HG03558 (cell line): ENCODE measurements at regions not wholly inside any gene's neighbourhood (a gene's known extent, or its start where the extent isn't known, plus 50 kb on each side); places are given as distances from the start of the nearest gene placed in this dataset.

ENCODE experiments used
- ATAC-seq: cut with Tn5 transposase; IDR thresholded peaks from one replicate; pipeline ENCODE4 v1.9.1; 2021; ENCODE audit warnings: moderate number of reproducible peaks; ENCODE audit not compliant: unreplicated experiment; ENCODE audit errors: extremely low read depth

DNA sequence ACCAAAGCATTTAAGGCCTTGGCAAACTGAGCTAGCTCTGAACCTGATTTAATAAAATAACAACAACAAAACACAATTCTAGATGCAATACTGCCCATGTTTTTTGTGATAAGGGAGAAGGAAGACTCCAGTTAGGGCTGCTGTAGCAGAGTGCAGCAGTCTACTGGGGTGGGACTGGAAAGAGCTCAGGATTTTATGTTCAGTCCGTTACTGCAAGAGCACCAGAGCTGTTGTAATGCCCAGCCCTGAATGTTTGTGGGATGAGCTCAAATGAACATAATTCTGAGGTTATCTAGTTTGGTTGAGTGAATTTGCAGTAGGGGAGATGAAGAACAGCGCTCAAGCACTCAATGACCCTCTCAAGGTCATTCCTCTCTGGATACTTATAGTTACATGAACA lies 743.8 kb downstream of the FAT4 start:
- ATAC-seq, result no peak

DNA sequence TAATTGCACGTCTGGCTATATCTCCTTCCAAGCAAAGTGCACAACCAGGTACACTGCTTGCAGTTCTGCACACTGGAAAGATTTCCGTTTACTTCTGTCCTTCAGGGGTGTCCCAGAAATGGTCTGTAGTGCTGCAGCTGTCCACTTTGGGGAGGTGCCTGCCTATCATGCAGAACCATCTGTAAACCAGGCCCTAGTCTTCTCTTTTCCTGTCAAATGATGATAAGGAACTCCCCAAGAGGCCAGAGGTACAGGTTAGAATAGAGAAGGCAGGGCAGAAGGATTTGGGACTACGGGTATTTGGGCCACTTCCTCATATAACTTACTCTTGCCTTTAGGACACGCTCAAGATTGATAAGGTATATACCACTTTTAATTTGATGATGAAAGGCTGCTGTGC lies 746.9 kb downstream of the FAT4 start:
- ATAC-seq, result no peak

DNA sequence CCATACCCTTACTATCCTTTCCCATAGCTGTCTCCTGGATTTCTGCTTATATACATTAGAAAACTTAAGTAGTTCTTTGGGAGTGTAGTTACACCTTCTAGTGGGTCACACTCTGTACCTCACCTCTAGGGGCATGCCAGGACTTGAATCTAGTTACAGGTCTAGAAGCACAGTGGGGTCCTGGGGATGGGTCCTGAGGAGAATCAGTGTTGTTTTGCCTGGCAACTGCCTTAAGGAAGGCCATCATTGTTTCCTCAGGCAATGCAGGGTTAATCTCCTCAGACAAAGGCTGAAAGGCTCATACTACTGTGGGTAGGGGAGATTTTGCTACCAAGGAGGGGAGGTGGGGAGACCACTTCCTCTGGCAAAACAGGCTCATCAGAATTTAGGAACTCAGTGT lies 750.3 kb downstream of the FAT4 start:
- ATAC-seq, result no peak

DNA sequence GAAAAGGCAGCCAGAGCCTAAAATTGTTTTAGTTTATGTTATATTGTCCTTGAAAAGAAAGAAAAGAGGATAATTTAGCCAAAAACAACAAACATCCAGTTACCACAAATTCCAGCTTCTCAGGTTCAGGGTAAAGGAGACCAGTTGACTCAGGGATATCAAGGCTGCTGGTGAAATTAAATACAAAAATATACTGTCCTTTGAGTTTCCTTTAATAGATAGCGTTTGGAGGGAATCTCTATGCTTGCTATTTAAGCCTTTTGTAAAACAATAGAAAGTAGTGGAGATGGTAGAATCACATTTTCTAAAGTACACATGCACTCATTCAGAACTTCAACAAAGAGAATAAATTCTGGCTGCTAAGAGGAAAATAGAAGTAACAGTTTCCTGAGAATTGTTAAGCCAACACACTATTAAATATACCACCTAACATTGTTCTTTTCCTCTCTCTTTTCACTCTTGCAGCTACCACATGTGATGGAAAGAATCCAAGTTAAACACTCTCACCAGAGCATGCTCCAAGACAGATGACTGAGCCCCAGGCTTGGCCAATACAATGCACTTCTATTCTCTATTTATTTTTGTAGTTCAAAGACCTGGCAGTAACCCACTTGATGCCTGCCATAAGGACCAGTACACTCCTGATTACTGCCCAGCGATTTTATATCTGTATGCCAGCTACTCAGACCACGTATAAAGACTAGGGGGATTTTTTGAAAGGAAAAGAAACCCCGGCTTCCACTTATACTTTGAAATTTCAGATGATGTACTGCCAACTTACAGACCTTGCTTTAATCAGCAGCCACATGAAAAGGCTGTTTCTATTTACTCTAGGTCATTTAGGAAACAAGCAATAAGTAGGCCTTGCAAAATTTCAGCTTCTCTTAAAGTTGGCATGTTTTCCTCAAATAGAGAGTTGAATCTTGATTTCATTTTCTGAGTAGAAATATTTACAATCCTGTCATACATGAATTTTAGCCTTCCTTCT lies 756.9 kb downstream of the FAT4 start:
- ATAC-seq, result no peak

DNA sequence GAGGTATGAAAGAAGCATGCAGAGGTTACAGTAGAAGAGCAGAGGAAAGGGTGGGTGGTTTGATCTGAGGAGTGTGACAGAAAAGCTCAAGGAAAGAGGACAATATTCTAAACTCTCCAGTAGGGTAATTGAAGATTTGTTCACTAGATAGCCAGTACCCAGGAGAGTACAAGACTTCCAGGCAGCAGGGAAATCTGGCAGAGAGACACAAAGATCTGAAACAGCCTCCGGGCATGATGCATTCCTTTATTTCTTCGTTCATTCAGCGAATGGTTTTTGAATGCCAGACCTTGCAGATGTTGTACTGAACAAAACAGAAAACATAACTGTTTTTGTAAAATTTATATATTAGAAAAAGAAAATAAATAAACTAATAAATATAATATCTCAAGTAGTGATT lies 766.6 kb downstream of the FAT4 start:
- no peak for ATAC-seq

DNA sequence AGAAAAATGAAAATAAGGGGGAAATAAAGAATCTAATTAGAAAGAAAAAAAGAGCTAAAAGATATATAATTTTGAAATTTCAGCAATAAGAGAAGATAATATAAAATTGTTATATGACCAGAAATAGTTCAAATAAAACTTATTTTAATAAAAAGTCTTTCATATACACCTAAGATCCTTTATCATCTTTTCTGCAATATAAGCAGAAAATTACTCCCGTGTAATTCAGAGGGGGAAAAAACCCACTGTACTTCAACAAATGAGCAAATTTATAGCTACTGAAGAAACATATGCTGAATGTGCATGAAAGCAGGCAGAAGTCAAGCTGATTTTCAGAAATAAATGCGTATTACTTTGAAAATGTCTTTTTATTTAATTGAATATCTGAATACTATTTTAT lies 771.3 kb downstream of the FAT4 start:
- no peak for ATAC-seq

DNA sequence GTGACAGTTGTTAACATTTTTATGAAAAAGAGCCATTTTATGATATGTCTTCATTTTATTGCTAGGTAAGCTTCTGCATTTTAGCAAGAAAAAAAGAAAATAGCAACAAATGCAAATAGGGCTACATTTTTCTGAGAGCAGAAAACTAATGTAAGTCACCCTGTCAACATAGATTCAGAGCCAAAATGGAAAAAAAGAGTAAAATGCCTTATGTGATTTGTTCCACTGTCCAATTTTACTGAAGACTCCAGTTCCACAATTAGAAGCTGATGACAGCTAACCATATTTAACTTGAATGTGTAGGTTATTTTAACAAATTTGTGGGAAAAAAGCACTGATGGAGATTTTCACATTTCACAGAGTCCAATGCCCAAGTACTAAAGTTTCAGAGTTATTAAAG lies 772.3 kb downstream of the FAT4 start:
- no peak for ATAC-seq

DNA sequence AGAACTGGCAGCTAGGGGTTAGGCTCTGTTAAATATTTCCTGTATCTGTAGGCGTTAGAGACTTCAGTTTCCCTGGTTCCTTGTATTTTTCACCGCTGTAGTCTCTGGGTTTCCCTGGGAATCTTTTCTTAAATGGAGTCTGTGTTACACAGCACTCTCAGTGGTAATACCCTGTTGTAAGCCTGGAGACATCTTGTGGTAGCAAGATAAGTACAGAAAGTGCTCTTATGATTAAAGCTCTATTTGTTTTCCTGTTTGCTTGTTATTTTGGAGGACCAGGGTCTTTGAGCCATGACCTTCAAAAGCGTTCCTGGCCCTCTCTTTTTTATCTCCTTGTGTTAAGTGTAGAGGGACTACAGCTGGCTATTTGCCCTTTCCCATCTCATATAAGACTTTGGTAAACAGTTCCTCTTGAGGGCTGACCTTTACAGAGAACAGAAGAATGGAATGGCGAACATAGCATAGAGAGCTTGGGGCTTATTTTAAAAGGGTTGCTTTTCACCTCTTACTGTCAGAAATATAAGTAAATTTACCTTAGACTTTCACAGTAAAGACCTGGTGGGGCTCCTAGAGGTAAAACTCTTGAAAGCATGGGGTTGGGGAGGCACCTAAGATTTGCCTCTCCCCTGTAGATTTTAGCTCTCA lies 782.5 kb downstream of the FAT4 start:
- no peak for ATAC-seq

DNA sequence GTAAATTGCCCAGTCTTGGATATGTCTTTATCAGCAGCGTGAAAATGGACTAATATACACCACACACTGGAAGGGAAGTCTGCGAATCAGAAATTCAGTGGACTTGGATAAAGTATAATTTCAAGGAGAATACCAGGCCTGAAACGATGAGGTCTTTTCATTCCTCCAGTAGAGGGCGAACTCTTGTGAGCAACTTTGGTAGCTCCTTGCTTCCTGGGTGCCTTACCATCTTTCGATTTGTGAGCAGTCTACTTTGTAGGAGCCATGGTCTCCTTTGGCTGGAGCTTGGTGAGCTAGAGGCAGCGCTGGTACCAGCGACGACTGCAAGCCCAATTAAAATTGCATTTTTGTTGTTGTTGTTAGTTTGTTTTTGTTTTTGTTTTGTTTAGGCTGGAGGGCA lies 791.9 kb downstream of the FAT4 start:
- ATAC-seq, result no peak

DNA sequence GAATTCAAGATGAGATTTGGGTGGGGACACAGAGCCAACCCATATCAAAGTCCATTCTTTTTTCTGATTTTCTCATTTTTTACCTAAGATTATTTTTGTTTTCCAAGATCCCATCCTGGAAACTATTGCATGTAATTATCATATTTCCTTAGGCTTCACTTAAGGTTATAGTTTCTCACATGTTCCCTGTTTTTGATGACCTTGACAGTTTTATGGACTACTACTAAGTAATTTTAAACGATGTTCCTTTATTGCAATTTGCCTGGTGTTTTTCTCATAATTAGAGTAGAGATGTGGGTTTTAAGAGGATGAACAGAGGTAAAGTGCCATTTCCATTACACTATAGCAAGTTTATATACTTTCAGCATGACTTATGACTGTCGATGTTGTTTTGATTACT lies 795.1 kb downstream of the FAT4 start:
- no peak for ATAC-seq

DNA sequence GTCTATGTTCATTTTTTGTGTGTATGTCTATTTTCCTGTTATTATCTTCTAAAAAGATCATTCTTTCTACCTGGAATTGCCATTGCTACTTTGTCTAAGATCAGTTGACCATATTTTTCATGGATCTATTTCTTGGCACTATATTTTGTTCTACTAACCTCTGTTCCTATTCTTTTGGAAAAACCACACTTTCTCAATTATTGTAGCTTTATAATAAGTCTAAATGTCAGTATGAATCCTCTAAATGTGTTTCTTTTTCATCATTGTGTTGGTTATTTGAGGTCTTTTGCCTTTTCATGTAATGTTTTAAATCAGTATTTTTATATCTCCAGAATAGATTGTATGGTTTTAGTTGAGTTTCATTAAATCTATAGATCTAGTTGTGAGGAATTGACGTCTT lies 798.3 kb downstream of the FAT4 start:
- no peak for ATAC-seq

DNA sequence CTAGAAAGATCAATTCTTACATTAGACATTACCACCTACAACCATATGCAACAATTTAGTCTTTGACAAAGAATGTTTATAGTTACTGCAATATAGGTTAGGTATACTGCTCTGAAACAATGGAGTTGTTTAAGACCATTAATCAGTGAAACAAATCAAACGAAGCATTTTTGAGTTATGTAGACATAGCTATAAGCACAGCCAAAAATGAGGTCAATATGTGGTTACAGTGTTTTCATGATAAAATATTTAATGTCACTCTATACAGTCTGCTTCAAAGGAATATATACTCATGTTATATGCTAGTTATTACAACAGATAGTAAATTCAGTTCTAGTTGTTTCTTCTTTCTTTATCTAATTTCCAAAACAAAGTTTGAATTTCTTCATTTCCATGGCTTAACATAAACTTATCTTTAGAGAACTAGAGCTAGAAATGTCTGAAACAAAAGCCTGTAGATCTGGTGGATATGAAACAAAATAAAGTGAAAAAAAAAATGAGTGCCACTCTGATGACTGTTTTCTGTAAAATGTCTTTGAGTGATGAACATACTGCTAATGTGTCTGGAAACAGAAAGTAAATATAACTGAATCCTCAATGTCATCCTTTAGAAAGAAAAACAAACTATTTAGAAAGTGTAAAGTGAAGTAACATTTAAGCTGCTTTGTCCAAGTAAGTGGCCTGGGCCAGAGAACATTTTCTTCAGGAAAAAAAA lies 809.0 kb downstream of the FAT4 start:
- ATAC-seq, result no peak

DNA sequence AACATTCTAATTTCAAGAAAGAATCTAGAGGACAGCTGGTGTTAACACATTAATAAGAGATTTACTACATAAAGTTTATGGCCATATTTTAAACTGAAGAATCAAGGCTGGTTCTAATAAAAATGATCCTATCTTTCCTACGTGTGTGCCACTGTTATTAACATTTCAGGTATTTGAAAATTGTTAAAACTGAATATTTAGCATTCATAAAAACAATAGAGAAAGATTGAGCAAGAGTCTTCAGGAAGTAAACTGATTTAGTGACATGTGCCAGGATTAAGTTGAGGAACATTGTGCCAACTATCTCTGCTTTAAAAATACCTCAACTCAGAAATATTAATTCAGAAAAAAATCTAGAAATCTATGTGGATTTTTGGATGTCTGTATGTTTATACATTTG lies 810.1 kb downstream of the FAT4 start:
- ATAC-seq, result no peak

DNA sequence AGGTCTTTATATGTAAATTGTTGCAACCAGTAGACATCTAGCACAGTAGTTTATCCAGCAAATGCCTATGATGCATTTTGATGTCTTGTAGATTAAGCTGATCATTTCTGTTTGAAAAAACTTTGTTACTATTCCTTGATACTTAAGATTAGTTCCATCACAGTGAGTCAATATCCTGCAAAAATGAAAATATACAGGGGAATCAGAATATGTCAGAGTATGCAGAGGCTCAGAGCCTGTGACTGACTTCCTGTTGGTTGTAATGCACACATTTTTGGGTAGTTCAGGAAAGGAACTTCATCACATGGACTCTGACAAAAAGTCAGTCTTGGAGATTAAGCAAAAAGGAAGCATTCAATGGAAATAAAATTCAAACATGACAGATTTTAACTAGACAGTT lies 815.5 kb downstream of the FAT4 start:
- ATAC-seq, result no peak

DNA sequence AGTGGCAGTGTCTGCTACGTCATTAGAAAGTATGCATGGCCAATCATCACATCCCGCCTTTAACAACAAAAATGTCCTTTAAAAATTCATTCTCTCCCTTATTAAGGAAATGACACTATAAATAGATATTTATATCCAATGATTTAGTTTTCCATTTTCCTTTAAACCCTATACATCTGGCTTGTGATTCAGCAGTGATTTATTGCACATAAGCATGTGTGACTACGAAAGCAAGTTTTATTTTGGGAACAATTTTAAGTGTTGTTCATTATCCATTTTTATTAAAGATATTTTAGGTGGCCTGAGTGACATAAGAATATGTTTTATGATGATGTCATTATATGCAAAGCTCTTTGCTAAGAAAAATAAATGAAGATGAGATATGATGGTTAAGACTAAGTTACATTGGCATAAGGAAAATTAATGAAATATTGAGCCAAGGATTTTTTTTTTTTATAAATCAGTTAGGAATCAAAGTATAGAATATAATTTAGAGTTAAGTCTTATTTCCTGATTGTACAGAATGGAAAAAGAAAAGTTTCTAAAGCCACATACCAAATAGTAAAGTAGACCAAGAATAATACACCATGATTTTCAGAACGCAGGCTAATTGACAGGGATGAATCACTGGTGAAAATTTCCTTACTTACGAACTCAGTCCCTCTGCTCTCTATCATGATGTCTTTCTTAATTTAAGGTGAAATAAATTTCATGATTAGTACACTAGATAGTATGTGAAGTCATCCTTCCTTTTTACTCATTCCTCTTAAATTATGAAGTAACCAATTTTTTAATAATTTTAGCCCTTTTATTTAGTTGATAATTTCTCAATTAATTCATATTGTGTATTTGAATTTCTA lies 822.4 kb downstream of the FAT4 start:
- no peak for ATAC-seq

DNA sequence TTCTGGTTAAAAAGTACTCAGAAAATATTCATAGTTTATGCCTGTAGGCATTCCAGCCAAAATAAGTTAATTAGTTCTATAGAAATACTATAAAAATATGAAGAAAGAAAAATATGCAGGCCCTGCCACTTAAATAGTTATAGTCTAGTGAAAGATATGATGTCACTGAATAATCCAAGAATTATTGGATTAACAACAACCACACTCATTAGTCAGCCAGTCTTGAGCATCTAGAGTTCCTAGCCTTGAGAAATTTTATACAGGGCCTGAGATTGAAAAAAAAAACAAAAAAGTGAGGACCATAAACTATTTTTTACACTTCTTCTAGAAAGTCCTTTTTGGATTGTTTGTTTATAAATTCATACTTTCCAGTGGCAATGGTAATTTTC lies 823.0 kb downstream of the FAT4 start:
- ATAC-seq, result no peak

DNA sequence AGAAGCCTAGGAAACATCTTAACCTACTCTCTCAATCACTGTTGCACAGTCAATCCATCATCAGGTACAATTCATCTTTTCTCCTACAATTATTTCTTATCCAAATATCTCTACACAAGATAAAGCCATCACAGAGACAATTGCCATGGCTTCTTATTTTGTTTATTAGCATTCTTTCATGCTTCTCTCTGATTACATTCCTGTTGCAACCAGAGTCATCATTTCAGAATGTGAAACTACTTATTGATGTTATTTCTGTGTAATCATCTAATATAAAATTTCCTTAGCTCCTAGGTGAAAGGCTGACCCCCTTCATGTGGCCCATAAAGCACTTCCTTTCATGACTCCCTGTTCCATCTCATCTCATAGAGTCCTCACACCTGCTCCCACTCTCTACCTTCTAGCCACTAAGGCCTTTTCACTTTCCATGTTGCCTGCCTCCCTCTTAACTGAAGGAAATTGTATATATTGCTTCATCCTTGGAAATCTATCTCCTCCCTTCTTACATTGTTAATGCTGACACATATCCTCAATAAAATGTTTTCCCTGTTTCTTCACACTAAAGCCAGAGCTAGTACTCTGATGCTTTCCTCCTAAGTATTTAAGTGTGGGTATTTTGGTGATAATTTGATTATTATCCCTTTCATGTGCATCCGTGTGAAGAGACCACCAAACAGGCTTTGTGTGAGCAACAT lies 829.9 kb downstream of the FAT4 start:
- ATAC-seq, result no peak

DNA sequence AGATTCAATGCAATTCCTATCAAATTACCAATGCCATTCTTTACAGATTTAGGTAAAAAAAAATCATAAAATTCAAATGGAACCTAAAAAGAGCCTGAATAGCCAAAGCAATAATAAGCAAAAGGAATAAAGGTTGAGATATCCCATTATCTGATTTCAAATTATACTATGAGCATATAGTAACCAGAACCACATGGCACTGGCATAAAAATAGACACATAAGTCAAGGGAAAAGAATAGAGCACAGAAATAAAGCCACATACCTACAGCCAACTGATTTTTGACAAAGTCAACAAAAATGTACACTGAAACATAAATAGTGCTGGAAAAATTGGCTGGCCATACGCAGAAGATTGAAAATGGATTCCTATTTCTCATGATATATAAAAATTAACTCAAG lies 853.7 kb downstream of the FAT4 start:
- no peak for ATAC-seq

DNA sequence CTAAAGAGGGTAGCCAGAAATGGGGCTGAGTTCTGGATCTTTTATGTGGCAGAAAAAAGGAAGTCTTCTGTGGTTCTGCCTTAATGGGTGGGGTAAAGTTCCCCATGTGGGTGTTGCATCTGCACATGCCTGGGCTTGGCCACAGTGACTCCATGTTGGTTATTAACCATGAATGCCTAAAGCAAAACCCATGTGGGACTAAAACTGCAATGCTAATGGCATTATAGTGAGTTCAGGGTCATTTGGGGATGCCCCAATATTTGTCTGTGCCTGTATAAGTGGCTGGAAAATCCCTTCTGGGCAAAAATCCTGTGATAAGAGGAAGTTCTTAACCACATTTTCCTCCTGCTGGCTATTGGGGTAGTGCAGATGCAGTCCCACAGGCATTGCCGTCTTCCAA lies 857.4 kb downstream of the FAT4 start:
- no peak for ATAC-seq

DNA sequence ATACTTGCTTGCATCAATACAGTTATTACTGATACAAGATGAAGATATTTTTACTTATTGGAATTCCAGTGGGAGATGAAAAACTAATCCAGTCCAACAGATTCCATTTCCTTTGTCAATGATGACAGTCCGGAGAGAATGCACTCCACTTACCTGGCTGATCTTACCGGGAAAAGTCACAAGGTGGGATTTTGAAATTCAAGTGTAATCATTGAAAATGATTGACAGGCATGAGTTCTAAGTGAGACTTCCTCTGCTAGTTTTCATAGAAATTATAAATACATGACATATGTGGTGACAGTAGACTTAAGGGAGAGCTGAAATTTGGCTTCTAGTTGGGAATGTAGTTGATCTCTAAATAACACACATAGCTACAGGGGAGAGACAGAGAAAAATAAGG lies 859.9 kb downstream of the FAT4 start:
- ATAC-seq, result no peak
